ENCODE measurements at regions not wholly inside any gene's neighbourhood (a gene's known extent, or its start where the extent isn't known, plus 50 kb on each side); places are given as distances from the start of the nearest gene placed in this dataset.

DNA sequence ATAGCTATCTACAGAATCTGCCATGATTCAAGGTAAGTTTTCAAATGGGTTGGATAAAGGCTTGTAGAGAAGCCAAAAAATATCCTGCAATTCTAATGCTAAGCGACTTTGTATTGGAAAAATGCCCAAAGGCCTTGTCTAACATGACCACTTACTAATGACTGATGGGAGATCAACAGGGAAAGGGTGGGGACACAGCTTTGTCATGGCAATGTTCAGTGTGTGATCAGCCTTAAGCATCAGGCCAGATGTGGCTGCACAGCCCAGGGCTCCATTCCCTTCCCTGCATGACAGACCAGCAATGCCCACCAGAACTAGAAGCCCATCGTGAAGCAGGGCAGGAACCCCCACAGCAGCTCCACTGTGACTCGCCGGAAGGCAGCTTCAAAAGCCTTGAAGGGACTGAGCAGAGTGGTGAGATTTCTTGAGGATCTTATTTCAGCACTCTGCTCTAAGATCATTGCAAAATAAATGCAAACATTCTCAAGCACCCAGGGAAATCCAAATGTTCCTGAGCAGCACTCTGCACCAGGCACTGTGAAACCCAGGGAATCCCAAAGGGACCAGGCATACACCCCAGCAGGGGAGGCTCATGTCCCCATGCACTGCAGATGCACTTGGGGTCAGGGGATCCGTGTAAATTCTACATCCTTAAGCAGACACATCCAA lies 517.9 kb upstream of the SMIM21 start:
- H3K4me1 ChIP-seq (ENCODE audit: control insufficient read depth in 1 of 2, insufficient read depth in 2 of 2, low read length in 2 of 2) = no peaks in the 10 kb centered on the region
- no peaks in the 10 kb centered on the region for H3K36me3 ChIP-seq (ENCODE audit: control insufficient read depth in 1 of 2, insufficient read depth in 2 of 2, low read length in 2 of 2)
- no peak overlapping the region for H3K9ac ChIP-seq (ENCODE audit: low read depth in 1 of 2, low read length in 2 of 2)
- H3K4me3 ChIP-seq (ENCODE audit: low read depth in 1 of 2, low read length in 2 of 2) = no peak overlapping the region
- H3K27ac ChIP-seq (ENCODE audit: low read depth, low read length) = no peak overlapping the region
- H3K9me3 ChIP-seq (ENCODE audit: control insufficient read depth in 1 of 2, low read length in 2 of 2) = peaks cover 4 to 5% of the 10 kb centered on the region in 2 donors
- no peaks in the 10 kb centered on the region for H3K27me3 ChIP-seq (ENCODE audit: control insufficient read depth in 1 of 2, insufficient read depth in 2 of 2, low read length in 2 of 2)

GRCh38 chr18:75937306-75937705 lies 509.8 kb upstream of the SMIM21 start:
- Histone ChIP-seq H3K9me3 (ENCODE audit: control insufficient read depth in 1 of 2, low read length in 2 of 2) (peaks cover 0 to 5% of the 10 kb centered on the region in 2 donors), H3K36me3 (ENCODE audit: control insufficient read depth in 1 of 2, insufficient read depth in 2 of 2, low read length in 2 of 2) (no peaks in the 10 kb centered on the region), H3K27ac (ENCODE audit: low read depth, low read length) (no peak overlapping the region), H3K27me3 (ENCODE audit: control insufficient read depth in 1 of 2, insufficient read depth in 2 of 2, low read length in 2 of 2) (no peaks in the 10 kb centered on the region), H3K4me3 (ENCODE audit: low read depth in 1 of 2, low read length in 2 of 2) (no peak overlapping the region), H3K4me1 (ENCODE audit: control insufficient read depth in 1 of 2, insufficient read depth in 2 of 2, low read length in 2 of 2) (no peaks in the 10 kb centered on the region), H3K9ac (ENCODE audit: low read depth in 1 of 2, low read length in 2 of 2) (no peak overlapping the region)

GRCh38 chr18:75936862-75937261 lies 509.4 kb upstream of the SMIM21 start:
- H3K36me3 ChIP-seq (ENCODE audit: control insufficient read depth in 1 of 2, insufficient read depth in 2 of 2, low read length in 2 of 2) = no peaks in the 10 kb centered on the region
- H3K9ac ChIP-seq (ENCODE audit: low read depth in 1 of 2, low read length in 2 of 2) = no peak overlapping the region
- H3K27ac ChIP-seq (ENCODE audit: low read depth, low read length) = no peak overlapping the region
- H3K4me1 ChIP-seq (ENCODE audit: control insufficient read depth in 1 of 2, insufficient read depth in 2 of 2, low read length in 2 of 2) = no peaks in the 10 kb centered on the region
- H3K4me3 ChIP-seq (ENCODE audit: low read depth in 1 of 2, low read length in 2 of 2) = no peak overlapping the region
- no peaks in the 10 kb centered on the region for H3K27me3 ChIP-seq (ENCODE audit: control insufficient read depth in 1 of 2, insufficient read depth in 2 of 2, low read length in 2 of 2)
- peaks cover 0 to 5% of the 10 kb centered on the region in 2 donors for H3K9me3 ChIP-seq (ENCODE audit: control insufficient read depth in 1 of 2, low read length in 2 of 2)

GRCh38 chr18:75931079-75931478 lies 503.6 kb upstream of the SMIM21 start:
- Histone ChIP-seq H3K27ac (ENCODE audit: low read depth, low read length) (no peak overlapping the region), H3K36me3 (ENCODE audit: control insufficient read depth in 1 of 2, insufficient read depth in 2 of 2, low read length in 2 of 2) (no peaks in the 10 kb centered on the region), H3K4me1 (ENCODE audit: control insufficient read depth in 1 of 2, insufficient read depth in 2 of 2, low read length in 2 of 2) (no peaks in the 10 kb centered on the region), H3K9ac (ENCODE audit: low read depth in 1 of 2, low read length in 2 of 2) (no peak overlapping the region), H3K27me3 (ENCODE audit: control insufficient read depth in 1 of 2, insufficient read depth in 2 of 2, low read length in 2 of 2) (no peaks in the 10 kb centered on the region), H3K9me3 (ENCODE audit: control insufficient read depth in 1 of 2, low read length in 2 of 2) (peaks cover 0 to 5% of the 10 kb centered on the region in 2 donors), H3K4me3 (ENCODE audit: low read depth in 1 of 2, low read length in 2 of 2) (no peak overlapping the region)

GRCh38 chr18:75928706-75929105 lies 501.2 kb upstream of the SMIM21 start:
- H3K9me3 ChIP-seq (ENCODE audit: control insufficient read depth in 1 of 2, low read length in 2 of 2) = no peaks in the 10 kb centered on the region
- no peak overlapping the region for H3K9ac ChIP-seq (ENCODE audit: low read depth in 1 of 2, low read length in 2 of 2)
- no peak overlapping the region for H3K27ac ChIP-seq (ENCODE audit: low read depth, low read length)
- no peaks in the 10 kb centered on the region for H3K27me3 ChIP-seq (ENCODE audit: control insufficient read depth in 1 of 2, insufficient read depth in 2 of 2, low read length in 2 of 2)
- no peak overlapping the region for H3K4me3 ChIP-seq (ENCODE audit: low read depth in 1 of 2, low read length in 2 of 2)
- no peaks in the 10 kb centered on the region for H3K4me1 ChIP-seq (ENCODE audit: control insufficient read depth in 1 of 2, insufficient read depth in 2 of 2, low read length in 2 of 2)
- no peaks in the 10 kb centered on the region for H3K36me3 ChIP-seq (ENCODE audit: control insufficient read depth in 1 of 2, insufficient read depth in 2 of 2, low read length in 2 of 2)

GRCh38 chr18:75927791-75928190 lies 500.3 kb upstream of the SMIM21 start:
- Histone ChIP-seq H3K36me3 (ENCODE audit: control insufficient read depth in 1 of 2, insufficient read depth in 2 of 2, low read length in 2 of 2) (no peaks in the 10 kb centered on the region), H3K9ac (ENCODE audit: low read depth in 1 of 2, low read length in 2 of 2) (no peak overlapping the region), H3K27me3 (ENCODE audit: control insufficient read depth in 1 of 2, insufficient read depth in 2 of 2, low read length in 2 of 2) (no peaks in the 10 kb centered on the region), H3K9me3 (ENCODE audit: control insufficient read depth in 1 of 2, low read length in 2 of 2) (no peaks in the 10 kb centered on the region), H3K4me3 (ENCODE audit: low read depth in 1 of 2, low read length in 2 of 2) (no peak overlapping the region), H3K4me1 (ENCODE audit: control insufficient read depth in 1 of 2, insufficient read depth in 2 of 2, low read length in 2 of 2) (no peaks in the 10 kb centered on the region), H3K27ac (ENCODE audit: low read depth, low read length) (no peak overlapping the region)

DNA sequence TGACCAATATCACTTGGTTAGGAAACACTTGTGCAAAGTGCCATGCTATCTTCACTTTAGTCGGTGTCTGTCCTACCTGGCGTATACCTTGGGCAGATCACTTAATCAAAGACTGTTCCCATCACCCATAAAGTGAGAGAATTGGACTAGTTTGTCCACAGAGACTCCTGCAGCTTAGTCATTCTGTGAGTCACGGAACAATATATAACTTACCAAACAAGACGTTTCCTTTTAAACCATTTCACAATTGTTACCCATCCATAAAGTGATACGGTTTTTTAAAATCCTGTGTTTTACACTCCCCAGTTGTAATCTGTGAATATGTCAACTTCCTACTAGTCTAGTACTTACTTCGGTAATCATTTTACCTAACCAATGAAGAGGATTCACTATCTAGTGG lies 499.3 kb upstream of the SMIM21 start:
- no peak overlapping the region for H3K4me3 ChIP-seq (ENCODE audit: low read depth in 1 of 2, low read length in 2 of 2)
- H3K27ac ChIP-seq (ENCODE audit: low read depth, low read length) = no peak overlapping the region
- H3K9ac ChIP-seq (ENCODE audit: low read depth in 1 of 2, low read length in 2 of 2) = no peak overlapping the region
- no peaks in the 10 kb centered on the region for H3K36me3 ChIP-seq (ENCODE audit: control insufficient read depth in 1 of 2, insufficient read depth in 2 of 2, low read length in 2 of 2)
- H3K9me3 ChIP-seq (ENCODE audit: control insufficient read depth in 1 of 2, low read length in 2 of 2) = no peaks in the 10 kb centered on the region
- H3K4me1 ChIP-seq (ENCODE audit: control insufficient read depth in 1 of 2, insufficient read depth in 2 of 2, low read length in 2 of 2) = no peaks in the 10 kb centered on the region
- no peaks in the 10 kb centered on the region for H3K27me3 ChIP-seq (ENCODE audit: control insufficient read depth in 1 of 2, insufficient read depth in 2 of 2, low read length in 2 of 2)

DNA sequence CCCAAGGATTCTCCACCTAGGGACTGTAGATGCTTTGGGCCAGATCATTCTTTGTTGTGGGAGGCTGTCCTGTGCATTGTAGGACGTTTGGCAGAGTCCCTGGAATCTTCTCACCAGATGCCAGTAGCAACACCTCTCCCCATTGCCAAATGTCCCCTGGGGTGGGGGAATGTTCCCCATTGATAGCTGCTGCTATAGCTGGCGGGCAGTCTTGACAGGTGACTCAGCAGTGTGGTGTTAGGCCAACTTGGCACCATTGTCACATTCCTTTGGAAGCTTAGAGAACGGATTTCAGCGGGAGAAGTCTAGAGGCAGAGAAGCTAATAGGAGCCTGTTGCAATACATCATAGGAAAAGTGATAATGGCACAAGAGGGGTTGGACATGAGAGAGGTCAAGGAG lies 495.7 kb upstream of the SMIM21 start:
- Histone ChIP-seq H3K9me3 (ENCODE audit: control insufficient read depth in 1 of 2, low read length in 2 of 2) (no peaks in the 10 kb centered on the region), H3K27me3 (ENCODE audit: control insufficient read depth in 1 of 2, insufficient read depth in 2 of 2, low read length in 2 of 2) (no peaks in the 10 kb centered on the region), H3K27ac (ENCODE audit: low read depth, low read length) (no peak overlapping the region), H3K4me1 (ENCODE audit: control insufficient read depth in 1 of 2, insufficient read depth in 2 of 2, low read length in 2 of 2) (no peaks in the 10 kb centered on the region), H3K4me3 (ENCODE audit: low read depth in 1 of 2, low read length in 2 of 2) (no peak overlapping the region), H3K9ac (ENCODE audit: low read depth in 1 of 2, low read length in 2 of 2) (no peak overlapping the region), H3K36me3 (ENCODE audit: control insufficient read depth in 1 of 2, insufficient read depth in 2 of 2, low read length in 2 of 2) (no peaks in the 10 kb centered on the region)

DNA sequence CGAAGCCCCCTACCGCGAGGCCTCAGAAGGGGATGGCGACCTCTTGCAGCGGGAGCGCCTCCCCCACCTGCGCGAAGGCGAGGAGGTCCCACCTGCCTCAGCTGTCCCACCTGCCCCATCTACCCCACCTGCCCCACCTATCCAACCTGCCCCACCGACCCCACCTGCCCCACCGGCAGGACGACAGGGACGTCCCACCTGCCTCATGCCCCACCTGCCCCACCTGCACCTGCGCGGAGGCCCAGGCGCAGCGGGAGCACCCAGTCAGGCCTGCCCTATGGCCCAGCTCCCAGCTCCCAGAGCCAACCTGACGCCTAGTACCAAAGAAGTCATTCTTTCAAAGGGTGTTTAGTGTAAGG lies 489.1 kb upstream of the SMIM21 start:
- no peaks in the 10 kb centered on the region for H3K4me1 ChIP-seq (ENCODE audit: control insufficient read depth in 1 of 2, insufficient read depth in 2 of 2, low read length in 2 of 2)
- no peak overlapping the region for H3K9ac ChIP-seq (ENCODE audit: low read depth in 1 of 2, low read length in 2 of 2)
- no peaks in the 10 kb centered on the region for H3K36me3 ChIP-seq (ENCODE audit: control insufficient read depth in 1 of 2, insufficient read depth in 2 of 2, low read length in 2 of 2)
- H3K9me3 ChIP-seq (ENCODE audit: control insufficient read depth in 1 of 2, low read length in 2 of 2) = no peaks in the 10 kb centered on the region
- no peaks in the 10 kb centered on the region for H3K27me3 ChIP-seq (ENCODE audit: control insufficient read depth in 1 of 2, insufficient read depth in 2 of 2, low read length in 2 of 2)
- no peak overlapping the region for H3K27ac ChIP-seq (ENCODE audit: low read depth, low read length)
- no peak overlapping the region for H3K4me3 ChIP-seq (ENCODE audit: low read depth in 1 of 2, low read length in 2 of 2)

- no peak overlapping the region for H3K27ac ChIP-seq (ENCODE audit: low read depth, low read length)
- no peak overlapping the region for H3K9ac ChIP-seq (ENCODE audit: low read depth in 1 of 2, low read length in 2 of 2)
- no peaks in the 10 kb centered on the region for H3K9me3 ChIP-seq (ENCODE audit: control insufficient read depth in 1 of 2, low read length in 2 of 2)
- H3K4me1 ChIP-seq (ENCODE audit: control insufficient read depth in 1 of 2, insufficient read depth in 2 of 2, low read length in 2 of 2) = no peaks in the 10 kb centered on the region
- H3K4me3 ChIP-seq (ENCODE audit: low read depth in 1 of 2, low read length in 2 of 2) = no peak overlapping the region
- H3K27me3 ChIP-seq (ENCODE audit: control insufficient read depth in 1 of 2, insufficient read depth in 2 of 2, low read length in 2 of 2) = no peaks in the 10 kb centered on the region
- no peaks in the 10 kb centered on the region for H3K36me3 ChIP-seq (ENCODE audit: control insufficient read depth in 1 of 2, insufficient read depth in 2 of 2, low read length in 2 of 2)
Observed at GRCh38 chr18:75915941-75916623, 488.6 kb upstream of the SMIM21 start.
